ENCODE measurements at regions not wholly inside any gene's neighbourhood (a gene's known extent, or its start where the extent isn't known, plus 50 kb on each side); places are given as distances from the start of the nearest gene placed in this dataset.

DNA sequence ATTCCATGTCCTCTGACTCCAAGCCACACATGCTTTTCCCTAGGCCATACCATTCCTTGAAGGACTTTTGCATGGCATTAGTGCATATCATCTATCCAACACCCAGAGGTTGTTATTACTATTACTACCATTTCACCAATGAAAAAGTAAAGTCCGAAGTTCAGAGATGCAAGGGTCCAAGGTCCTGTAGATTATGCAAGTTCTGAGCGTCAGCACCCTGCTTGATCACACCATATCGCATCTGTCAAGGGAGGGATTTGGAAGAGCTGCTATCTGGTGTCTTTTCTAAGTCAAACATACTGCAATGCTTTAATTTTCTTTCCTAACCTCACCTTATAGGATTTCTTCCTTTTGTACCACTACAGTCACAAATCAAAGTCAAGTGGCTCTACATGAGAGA, 214.7 kb upstream of the CADM1 start:
- DNase-seq (ENCODE audit: low read depth in 1 of 2, low spot score in 1 of 2), result no peak

DNA sequence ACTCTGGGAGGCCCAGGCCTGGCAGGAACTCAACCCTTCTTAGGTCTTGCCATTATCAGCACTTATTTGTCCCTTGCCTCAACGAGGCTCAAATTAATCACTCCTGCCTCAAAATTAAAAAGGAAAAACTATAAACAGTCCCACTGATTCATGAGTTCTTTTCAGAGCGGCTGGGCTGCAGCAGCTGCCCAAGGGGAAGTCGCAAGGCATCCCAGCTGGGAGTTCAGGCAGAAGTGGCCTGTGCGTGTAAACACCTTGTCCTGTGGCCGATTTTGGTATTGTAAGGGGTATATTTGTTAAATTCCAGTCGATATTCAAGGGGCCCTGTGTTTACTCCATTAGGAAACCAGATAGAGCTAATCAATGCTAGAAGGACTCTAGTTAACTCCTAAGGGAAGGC, 213.9 kb upstream of the CADM1 start:
- no peak for DNase-seq (ENCODE audit: low read depth in 1 of 2, low spot score in 1 of 2)

DNA sequence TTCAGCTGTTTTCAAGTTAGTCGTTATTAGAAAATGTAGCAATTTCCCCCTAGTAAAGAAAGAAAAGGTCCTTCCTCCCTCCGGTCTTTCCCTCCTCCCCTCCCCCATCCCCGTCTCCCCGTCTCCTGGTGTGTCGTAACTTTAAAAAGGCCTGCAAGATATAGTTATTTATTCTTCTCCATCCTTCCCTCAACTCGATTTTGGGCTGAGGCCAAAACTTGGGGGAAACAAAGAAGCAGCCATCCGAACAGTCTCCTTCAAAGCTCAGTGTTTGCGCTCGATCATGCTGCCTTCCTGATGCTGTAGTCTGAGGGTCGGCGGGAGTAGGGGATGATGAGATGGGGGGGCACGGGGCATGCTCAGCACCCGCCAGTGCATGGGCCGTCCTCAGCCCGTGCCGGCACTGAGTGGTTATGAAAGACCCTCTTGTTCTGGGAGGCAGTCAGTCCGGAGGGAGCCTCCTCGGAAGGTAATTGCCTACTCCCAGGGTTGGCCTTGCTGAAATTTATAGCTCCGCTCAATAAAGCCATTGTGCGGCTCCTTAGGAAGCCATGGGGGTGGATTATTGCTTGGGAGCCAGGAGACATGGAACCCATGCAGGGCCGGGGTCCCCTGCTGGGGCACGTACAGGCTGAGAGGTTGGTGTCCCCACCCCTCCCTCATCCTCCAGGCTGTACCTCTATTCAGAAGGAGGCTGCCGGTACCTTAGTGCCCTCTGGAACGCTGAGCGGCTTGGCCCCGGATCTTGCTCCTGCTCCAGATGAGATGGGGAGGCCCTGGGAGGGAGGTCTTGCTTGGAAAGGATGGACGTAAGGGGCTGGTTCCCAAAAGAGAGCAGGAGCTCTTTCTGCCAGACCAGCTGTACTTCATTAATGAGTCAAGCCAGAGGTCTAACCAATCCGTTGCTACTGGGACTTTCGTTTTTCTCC, 212.7 kb upstream of the CADM1 start:
- DNase-seq (ENCODE audit: low read depth in 1 of 2, low spot score in 1 of 2), result no peak

DNA sequence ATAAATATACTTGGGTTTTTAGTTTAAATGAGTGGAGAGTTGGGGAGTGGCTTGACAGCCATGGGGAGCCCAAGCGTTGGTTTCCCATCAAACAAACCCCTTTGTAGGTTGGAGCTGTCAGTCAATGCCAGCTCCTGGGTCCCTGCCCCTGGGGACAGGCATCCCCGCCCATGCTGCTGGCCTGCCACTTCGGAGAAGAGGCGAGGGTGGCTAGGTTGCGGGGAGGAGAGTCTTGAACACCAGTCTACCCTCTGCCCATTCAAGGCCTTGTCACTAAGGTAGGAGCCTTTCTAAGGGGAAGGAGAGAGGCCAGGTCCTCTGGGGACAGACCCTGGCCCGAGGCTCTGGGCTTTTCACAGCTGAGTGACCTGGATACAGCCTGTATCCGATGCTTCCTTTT, 211.9 kb upstream of the CADM1 start:
- no peak for DNase-seq (ENCODE audit: low read depth in 1 of 2, low spot score in 1 of 2)

DNA sequence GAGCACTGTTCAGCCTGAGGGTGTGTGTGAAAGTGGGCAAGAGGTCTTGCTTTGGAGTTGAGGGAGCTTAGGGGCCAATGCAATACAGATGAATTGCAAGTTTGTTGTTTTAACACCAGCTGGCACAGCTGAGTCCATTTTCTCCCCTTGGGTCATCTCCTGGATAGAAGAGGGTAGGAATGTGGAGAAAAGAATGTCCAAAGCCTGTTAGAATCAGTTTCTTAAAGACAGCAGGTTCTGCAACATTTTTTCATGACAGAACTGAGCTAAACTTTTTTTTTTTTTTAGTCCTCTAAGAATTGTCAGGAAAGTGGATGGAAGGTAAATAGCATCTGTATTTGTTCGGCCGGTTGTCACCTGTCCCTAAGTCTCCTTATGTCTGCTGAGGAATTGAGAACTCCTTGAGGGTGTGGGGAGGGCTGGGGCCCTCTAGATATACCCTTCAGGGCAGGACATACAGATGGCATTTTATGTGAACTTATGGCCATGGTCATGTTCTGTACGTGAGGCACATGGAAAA, 211.1 kb upstream of the CADM1 start:
- no peak for DNase-seq (ENCODE audit: low read depth in 1 of 2, low spot score in 1 of 2)

DNA sequence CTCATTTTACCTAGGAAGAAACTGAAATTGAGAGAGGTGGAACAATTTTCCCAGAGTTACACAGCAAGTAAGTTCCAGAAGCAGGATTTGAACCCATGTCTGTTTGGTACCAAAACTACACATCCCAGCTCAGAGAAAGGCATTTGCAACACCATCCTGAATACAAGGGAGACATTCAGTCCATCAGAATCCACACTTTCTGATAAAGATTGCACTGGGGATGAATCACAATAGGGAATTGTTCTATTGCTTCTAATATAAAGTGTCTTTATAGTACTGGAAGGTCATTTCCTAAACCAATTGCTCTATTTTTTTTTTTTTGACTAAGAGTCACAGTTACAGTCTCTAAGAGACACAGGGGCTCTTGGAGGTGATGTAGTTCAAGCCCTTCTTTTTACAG, 208.1 kb upstream of the CADM1 start:
- DNase-seq (ENCODE audit: low read depth in 1 of 2, low spot score in 1 of 2), result no peak

DNA sequence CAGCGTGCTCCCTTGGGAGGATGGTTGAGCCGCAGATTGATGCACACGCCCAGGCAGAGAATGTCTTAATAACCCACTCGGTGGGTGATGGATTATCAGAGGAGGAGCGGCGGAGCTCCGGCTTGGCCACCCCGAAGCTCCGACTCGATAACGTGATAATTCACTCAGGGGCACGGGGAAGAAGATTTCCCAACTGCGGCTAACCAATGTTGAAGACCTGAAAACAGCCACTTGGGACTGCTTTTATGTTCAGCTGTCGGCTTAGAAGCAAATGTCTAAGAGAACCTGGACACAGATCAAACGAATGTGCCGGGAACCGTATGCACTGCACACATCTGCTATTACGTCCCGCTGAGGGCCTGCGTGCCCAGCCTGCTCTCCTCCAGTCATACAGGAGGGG, 206.8 kb upstream of the CADM1 start:
- no peak for DNase-seq (ENCODE audit: low read depth in 1 of 2, low spot score in 1 of 2)

DNA sequence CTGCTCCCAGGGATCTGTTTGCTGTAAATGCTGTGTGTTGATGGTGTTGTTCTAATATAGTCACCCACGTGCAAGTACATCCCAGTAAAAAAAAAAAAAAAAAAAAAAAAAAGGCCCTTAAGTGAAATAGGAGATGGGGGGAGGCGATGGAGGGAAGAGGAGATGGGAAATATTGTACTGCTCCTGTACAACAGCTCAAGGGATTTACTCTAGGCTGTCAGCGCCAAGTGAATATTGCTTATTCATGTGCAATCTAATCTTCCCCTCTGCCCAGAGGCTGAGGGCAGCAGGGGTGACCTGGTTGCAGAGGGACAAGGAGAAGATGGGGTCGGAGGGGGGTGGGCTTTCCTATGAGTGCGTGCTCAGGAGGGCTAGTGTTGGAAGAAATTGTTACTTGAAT, 206.2 kb upstream of the CADM1 start:
- DNase-seq (ENCODE audit: low read depth in 1 of 2, low spot score in 1 of 2), result no peak

DNA sequence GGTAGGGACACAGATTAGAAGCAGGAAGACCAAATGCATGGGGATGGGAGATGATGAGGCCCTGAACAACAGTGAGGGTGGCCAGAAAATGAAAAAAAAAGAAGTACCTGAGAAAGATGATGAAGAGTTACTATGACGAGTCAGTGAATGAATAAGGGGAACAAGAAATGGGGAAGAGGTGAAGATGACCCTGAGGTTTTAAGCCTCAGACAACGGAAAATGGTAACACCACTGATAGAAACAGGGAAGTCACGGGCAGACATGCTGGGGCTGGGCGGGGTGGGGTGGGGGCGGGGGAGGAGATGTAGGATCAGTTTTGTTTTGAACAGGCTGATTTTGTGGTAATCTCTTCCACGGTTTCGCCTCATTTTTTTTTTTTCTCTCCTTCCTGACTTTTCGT, 205.1 kb upstream of the CADM1 start:
- DNase-seq (ENCODE audit: low read depth in 1 of 2, low spot score in 1 of 2), result no peak

DNA sequence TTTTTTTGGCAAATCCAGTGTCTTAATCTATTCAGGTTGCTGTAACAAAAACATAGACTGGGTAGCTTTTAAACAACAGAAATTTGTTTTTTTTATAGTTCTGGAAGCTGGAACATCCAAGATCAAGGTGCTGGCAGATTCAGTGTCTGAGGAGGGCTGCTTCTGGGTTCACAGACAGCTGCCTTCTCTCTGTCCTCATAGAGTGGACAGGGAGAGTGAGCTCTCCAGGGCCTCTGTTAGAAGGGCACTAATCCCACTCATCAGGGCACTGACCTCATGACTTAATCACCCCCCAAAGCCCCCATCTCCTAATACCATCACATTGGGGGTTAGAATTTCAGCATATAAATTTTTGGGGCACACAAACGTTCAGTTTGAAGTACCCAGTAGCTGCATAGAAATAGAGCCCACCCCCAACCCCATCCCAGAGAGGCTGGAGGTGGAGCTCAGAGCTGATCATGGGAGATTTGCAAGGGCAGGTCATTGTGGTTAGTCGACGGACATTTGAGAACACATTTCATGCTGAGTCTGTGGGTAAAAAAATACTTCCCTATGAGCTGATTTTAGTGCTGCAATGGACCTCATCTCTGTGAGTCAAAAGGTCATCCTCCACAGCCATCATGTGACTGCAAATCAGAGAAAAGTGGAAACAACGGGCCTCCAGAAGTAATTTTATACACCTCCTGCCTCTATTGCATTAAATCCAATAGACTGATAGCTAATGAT, 203.1 kb upstream of the CADM1 start:
- no peak for DNase-seq (ENCODE audit: low read depth in 1 of 2, low spot score in 1 of 2)

DNA sequence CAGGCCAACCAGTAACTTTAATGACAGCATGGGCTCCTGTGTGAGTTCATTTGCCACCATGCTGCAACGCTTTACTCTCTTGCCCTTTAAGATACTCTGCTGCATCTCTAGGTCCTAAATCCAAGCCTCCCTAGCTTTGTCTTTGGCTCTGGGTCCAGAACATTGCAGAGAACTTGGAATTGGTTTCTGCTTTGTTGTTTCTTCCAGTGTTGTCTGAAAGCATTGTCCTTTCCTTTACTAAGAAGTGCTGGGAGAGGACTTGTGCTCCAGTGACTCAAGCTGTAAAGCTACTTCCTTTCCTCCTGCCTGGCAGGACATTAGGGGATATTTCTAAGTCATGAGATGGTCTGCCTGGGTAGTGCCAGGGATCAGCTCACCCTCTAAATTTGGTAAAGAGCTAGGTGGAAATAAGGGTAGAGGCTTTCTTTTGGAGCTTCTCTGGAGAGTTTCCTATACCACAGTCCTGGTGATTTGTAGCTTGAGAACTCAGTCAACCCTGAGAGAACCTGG, 202.5 kb upstream of the CADM1 start:
- no peak for DNase-seq (ENCODE audit: low read depth in 1 of 2, low spot score in 1 of 2)

DNA sequence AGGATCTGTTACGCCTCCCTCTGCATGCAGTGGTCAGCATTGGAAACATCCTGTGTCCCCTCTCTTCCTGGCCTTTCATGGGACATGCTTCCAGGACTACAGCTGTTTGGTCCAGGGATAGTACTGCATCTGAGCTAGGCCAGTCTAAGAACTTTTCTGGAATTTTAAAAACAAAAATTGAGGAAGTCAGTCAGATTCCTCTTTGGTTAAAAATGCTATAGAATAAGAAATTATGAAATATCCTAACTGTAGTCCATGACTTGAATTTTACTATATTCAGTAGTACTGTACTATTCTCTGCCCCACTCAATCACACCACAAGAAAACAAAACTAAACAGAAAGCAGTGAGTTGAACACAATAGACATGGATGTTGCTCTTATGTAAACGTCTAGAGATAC, 201.0 kb upstream of the CADM1 start:
- DNase-seq (ENCODE audit: low read depth in 1 of 2, low spot score in 1 of 2), result no peak

DNA sequence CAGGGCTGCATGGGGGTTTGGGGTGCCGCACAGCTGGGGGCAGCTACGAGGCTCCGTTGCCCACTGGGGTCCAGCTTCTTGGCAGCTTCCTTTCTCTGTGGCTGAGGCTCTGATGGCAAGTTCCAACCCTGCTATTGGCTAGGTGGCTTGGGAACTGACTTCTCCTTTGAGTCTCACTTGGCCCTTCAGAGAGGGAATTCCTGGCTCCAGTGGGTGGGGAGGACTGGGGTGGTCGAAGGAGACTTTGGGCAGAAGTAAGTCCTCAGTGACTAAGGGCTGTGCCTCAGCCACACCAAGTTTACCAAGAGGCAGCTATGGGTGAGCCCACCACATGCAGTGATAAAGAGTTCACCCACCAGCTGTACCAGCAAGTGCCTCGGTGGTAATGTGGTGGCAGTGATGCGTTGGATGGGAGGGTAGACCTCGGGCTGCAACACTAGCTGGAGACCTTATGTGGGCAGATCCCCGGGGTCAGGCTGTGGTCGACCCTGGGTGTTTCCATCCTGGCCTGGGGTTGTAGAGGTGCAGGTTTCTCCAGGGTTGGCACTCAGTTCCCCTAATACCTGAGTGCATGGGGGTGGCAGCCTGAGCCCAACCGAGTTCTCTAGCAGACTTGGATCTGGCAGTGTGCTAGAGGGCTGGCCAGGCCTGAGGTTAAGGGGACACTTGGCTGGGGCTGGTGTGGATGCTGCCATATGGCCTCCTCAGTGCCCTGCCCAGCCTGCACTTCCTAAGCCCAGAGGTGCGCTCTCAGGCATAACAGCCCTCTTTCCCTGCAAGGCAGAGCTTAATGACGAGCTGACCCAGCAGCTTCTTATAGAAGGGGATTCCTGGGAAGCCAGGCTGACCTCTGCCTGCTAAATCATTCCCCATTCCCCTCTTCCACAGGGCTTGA, 197.0 kb upstream of the CADM1 start:
- no peak for DNase-seq (ENCODE audit: low read depth in 1 of 2, low spot score in 1 of 2)

DNA sequence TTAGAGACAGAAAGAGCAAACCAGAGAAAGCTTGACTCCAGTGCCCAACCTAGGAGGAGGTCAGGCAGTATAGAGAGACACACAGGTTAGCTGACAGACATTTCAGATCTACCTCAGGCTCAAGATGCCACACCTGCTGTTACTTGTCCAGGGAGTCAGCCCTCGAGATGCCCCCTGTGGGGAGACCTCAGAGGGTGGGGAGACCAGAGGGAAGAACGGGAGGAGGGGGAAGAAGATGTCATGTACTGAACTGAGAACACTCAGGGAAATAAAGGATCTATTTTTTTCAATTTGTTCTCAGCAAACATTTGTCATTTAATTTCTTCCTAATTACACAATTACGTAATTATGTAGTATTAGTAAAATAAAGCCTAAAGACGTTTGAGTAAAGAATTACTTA, 196.3 kb upstream of the CADM1 start:
- no peak for DNase-seq (ENCODE audit: low read depth in 1 of 2, low spot score in 1 of 2)

DNA sequence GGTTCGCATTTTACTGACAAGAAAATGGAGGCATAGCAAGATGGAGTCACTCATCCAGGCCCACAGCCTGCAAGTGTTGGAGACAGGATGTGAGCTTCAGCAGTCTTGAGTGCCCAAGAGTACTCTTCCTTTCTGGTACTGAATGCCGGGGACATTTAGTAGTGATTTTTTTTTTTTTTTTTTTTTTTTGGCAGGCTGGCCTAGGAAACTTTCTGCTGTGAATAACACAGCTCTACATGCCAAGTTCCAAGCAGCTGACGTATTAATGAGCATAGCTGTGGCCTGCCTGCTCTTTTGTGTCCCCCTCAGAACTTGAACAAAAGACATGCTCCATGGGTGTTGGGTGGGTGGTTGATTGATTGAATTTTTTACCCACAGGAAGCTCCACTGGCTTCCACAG, 195.5 kb upstream of the CADM1 start:
- DNase-seq (ENCODE audit: low read depth in 1 of 2, low spot score in 1 of 2), result no peak

DNA sequence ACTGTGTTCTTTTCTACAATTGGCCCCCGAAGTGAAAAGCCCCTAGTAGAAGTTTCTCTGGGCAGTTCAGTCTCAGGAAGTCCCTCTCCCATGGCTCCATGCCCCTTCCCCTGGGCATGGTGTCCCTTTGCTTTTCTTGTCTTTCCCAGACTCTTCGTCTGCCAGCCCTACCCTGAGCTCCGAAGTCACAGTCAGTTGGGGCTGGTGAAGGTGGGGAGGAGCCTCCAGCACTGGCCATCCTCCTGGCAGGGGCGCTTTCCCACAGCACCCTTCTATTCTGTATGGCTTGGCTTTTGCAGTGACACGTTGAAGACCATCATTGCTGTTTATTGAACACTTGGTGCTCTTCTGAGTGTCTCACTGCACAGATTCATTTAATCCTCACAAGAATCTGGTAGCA, 195.1 kb upstream of the CADM1 start:
- no peak for DNase-seq (ENCODE audit: low read depth in 1 of 2, low spot score in 1 of 2)

DNA sequence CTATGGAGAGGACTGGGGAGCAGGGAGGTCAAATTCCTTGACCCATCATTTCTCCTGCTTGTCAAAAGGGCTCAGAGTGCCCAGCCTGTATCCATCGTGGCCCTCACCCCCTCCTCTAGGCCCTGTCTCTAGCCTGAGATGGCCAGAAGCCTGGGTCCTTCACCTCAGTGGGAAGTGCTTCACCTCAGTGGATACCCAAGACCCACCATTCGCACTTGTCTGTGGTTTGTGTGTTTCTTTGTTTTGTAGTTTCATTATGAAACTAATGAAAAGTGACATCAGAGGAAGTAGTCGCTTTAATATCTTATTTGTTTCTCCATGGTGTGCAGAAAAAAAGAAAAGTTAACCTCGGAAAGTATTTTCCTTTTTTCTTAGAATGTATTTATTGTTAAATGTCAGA, 194.0 kb upstream of the CADM1 start:
- no peak for DNase-seq (ENCODE audit: low read depth in 1 of 2, low spot score in 1 of 2)

DNA sequence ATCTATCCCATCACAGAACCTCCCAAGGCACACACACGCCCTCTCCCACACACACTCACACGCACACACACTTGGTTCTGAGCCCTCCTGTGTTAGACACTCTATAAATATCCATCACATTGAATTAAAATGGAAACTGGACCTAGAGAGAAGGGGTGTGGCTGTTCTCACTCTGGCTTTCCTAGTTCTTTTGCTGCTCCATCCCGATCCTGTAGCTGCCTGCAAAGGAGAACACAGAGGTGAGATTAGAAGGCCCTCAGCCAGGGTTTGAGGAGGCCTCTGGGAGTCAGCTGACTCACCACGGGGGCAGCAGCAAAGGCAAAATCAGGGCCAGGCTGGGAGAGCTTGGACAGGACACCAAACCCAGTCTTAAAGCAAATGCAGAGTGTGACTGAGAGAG, 192.3 kb upstream of the CADM1 start:
- no peak for DNase-seq (ENCODE audit: low read depth in 1 of 2, low spot score in 1 of 2)

DNA sequence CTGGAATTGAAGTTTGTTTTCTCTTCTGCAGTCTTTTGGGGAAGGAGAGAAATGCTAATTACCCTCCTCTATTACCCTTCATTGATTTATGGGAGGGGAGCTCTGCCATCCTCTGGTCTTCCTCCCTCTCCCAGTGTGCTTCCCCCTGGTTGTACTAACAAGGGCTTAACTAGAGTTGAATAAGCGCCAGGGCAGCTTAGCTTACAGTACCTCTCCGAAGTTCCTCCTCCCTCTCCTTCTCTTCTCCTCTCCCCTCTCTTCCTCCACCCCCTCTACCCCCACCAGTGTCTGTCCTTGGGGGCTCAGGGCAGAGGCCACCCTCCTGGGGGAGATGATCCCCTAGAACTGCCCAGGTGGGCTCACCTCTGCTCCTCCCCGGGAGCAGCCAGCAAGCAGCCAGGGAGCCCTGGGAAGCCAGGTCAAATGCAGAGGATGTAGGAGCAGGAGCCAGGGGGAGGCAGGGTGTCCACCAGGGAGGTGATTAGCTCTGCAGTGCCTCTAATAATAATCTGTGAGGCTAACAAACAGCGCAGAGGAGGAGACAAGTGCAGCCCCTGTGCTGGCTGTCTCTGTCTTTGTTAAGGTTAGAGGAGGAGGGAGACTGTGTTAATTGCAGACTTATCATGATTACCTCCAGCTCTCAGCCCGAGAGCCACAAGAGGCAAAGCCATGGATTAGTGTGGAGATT, 191.6 kb upstream of the CADM1 start:
- no peak for DNase-seq (ENCODE audit: low read depth in 1 of 2, low spot score in 1 of 2)

DNA sequence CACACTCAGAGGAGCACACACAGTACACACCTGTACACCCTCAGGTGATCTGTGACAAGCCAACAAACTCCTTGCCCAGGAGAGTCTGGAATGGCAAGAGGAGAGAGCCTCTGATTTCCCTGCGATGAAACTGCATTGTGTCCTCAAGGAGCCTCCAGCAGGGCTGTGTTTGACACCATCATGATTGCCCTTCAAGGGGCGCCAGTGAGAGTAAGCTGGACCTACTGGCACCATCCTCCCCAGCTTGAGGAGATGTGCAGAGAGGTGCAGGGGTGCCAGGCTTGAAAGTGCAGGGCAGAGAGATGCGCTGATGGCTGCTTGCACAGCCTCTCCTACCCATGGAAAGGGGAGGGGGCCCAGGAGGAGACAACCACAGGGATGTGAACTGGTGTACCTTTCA, 188.8 kb upstream of the CADM1 start:
- DNase-seq (ENCODE audit: low read depth in 1 of 2, low spot score in 1 of 2), result no peak

DNA sequence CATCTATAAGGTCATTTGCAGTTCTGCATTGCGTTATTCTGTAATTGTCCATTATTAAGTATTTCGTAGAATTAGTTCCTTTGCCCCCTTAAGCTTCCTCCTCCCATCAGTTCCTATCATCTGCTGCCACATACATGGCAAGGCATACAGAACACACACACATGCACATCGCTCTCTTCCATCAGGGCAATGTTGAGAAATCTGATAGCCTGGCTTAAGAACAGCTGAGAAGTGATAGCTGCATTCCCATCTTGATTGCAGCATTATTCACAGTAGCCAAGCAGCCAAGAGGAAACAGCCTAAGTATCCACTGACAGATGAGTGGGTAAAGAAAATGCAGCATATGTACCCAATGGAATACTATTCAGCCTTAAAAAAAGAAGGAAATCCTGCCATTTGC, 186.8 kb upstream of the CADM1 start:
- no peak for DNase-seq (ENCODE audit: low read depth in 1 of 2, low spot score in 1 of 2)

Data from stimulated activated CD4-positive, alpha-beta T cell treated with anti-CD3 and anti-CD28 coated beads, Interleukin-15, amount 100 ng/mL, for 1 hour (primary cell).